WI38 (cell line): ENCODE measurements at regions not wholly inside any gene's neighbourhood (a gene's known extent, or its start where the extent isn't known, plus 50 kb on each side); places are given as distances from the start of the nearest gene placed in this dataset.
"Not testable (repeated sequence)": the region's sequence is repeated elsewhere in the genome, so short reads cannot be mapped to it uniquely, and the experiment has no call there.

Source experiments
- H3K4me3 ChIP-seq: 2 replicates; pipeline ENCODE4 v1.5.1; 2011; ENCODE audit warnings: low read depth, mild to moderate bottlenecking, control low read depth, low read length
- TF ChIP-seq, protein P1 (sequence below): IDR thresholded peaks from 2 replicates; pipeline ENCODE4 v1.5.1; 2012; ENCODE audit warnings: low read depth, mild to moderate bottlenecking, control low read depth, low read length

- H3K4me3 ChIP-seq = no peak overlapping the region
- TF ChIP-seq, protein P1, sequence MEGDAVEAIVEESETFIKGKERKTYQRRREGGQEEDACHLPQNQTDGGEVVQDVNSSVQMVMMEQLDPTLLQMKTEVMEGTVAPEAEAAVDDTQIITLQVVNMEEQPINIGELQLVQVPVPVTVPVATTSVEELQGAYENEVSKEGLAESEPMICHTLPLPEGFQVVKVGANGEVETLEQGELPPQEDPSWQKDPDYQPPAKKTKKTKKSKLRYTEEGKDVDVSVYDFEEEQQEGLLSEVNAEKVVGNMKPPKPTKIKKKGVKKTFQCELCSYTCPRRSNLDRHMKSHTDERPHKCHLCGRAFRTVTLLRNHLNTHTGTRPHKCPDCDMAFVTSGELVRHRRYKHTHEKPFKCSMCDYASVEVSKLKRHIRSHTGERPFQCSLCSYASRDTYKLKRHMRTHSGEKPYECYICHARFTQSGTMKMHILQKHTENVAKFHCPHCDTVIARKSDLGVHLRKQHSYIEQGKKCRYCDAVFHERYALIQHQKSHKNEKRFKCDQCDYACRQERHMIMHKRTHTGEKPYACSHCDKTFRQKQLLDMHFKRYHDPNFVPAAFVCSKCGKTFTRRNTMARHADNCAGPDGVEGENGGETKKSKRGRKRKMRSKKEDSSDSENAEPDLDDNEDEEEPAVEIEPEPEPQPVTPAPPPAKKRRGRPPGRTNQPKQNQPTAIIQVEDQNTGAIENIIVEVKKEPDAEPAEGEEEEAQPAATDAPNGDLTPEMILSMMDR = no peak
These were observed 112.8 kb upstream of the IRX4 start for GRCh38 chr5:1995491-1995890.

GRCh38 chr5:1987471-1987870 lies 104.7 kb upstream of the IRX4 start:
- H3K4me3 ChIP-seq = no peak overlapping the region
- TF ChIP-seq, protein P1 = no peak

- TF ChIP-seq, protein P1 = no peak
- H3K4me3 ChIP-seq = no peak overlapping the region
These were observed 103.1 kb upstream of the IRX4 start for GRCh38 chr5:1985781-1986180.

GRCh38 chr5:1983919-1984695 lies 101.4 kb upstream of the IRX4 start:
- TF ChIP-seq, protein P1 = no peak

DNA sequence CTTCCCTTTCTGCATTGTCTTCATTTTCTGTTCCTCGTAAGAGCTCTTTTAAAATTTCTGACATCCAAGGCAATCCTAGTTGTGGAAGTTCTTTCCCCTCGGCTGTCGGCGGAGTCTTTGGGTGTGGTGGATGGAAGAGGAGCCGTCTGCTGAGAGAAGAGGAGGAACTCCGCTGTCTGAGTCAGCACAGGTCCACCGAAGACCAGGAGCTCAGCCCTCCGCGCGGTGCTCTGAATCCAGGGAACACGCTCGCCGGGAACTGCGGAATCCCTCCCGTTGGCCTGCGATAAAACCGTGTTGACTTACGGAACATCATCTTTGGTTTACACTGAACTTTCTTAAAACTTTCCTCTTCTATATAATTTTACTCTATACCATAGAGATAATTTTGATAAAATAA lies 100.7 kb upstream of the IRX4 start:
- no peak overlapping the region for H3K4me3 ChIP-seq
- TF ChIP-seq, protein P1 = no peak

More at GRCh38 chr5:1983919-1984695, 101.4 kb upstream of the IRX4 start:
- H3K4me3 ChIP-seq = no peak overlapping the region

GRCh38 chr5:1982561-1982960 lies 99.8 kb upstream of the IRX4 start:
- H3K4me3 ChIP-seq = not testable (repeated sequence)

DNA sequence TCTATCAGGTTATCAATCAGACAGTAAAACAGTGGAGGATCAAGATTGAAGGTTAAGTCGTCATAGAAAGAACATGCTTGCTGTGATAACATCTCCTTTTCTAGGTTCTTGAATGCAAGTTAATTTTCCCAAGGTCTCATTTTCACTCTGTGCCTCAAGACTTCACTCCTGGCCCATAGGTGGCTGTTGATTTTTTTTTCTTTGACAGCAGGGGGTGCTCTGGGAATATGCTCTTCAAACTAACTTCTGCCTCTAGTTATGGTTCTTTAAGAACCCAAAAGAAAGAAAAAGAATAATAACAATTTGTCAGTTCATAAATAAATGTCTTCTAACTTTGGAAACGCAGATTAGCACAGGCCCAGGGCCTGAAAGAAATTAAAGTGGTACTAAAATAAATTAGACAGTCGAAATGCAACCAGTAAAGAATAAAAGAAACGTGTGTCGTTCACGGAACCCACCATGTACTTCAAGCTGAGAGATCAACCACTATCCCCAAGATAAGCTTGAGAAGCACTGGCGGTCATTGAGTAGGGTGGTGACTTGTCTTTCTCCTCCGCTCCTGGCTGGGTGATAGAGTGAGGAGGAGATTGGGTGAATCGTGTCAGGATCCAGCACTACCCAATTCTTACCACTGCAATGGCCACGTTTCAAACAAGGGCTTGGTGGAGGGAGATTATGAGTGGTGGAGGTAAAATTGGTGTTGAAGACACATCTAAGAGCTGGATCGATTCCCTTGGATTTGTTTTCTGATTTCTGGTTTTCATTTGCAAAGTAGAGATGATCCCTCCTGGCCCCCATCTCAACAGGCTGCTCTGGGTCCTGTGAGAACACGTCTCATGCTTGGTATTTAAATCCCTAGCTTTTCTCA lies 93.4 kb upstream of the IRX4 start:
- TF ChIP-seq, protein P1 = no peak
- no peak overlapping the region for H3K4me3 ChIP-seq
